GM18520 (cell line): ENCODE measurements at regions not wholly inside any gene's neighbourhood (a gene's known extent, or its start where the extent isn't known, plus 50 kb on each side); places are given as distances from the start of the nearest gene placed in this dataset.
A peak's percentile ranks its signal among the peaks of the same experiment; 100 is the strongest.
"Not testable (repeated sequence)": the region's sequence is repeated elsewhere in the genome, so short reads cannot be mapped to it uniquely, and the experiment has no call there.

Experiments
- ATAC-seq: cut with Tn5 transposase; IDR thresholded peaks from one replicate; pipeline ENCODE4 v1.9.1; 2021; ENCODE audit not compliant: unreplicated experiment

- ATAC-seq: not testable (repeated sequence)
Observed at GRCh38 chr9:41367301-41367700, 178.2 kb upstream of the ZNG1F start.

- ATAC-seq: not testable (repeated sequence)
Observed at GRCh38 chr9:41361790-41362189, 172.7 kb upstream of the ZNG1F start.

- not testable (repeated sequence) for ATAC-seq
Observed at GRCh38 chr9:41359116-41359515, 170.0 kb upstream of the ZNG1F start.

GRCh38 chr9:41358682-41359081 lies 169.6 kb upstream of the ZNG1F start:
- not testable (repeated sequence) for ATAC-seq

- ATAC-seq: not testable (repeated sequence)
Observed at GRCh38 chr9:41357918-41358404, 168.8 kb upstream of the ZNG1F start.

- not testable (repeated sequence) for ATAC-seq
Observed at GRCh38 chr9:41357350-41357748, 168.2 kb upstream of the ZNG1F start.

GRCh38 chr9:41356588-41357349 lies 167.7 kb upstream of the ZNG1F start:
- ATAC-seq: peak; percentile 48

GRCh38 chr9:41355712-41356450 lies 166.8 kb upstream of the ZNG1F start:
- ATAC-seq: not testable (repeated sequence)

GRCh38 chr9:41354978-41355377 lies 165.9 kb upstream of the ZNG1F start:
- not testable (repeated sequence) for ATAC-seq

- ATAC-seq: not testable (repeated sequence)
Observed at GRCh38 chr9:41354060-41354934, 165.2 kb upstream of the ZNG1F start.

- not testable (repeated sequence) for ATAC-seq
Observed at GRCh38 chr9:41353026-41353425, 163.9 kb upstream of the ZNG1F start.

GRCh38 chr9:41352390-41352789 lies 163.3 kb upstream of the ZNG1F start:
- ATAC-seq: not testable (repeated sequence)

- not testable (repeated sequence) for ATAC-seq
Observed at GRCh38 chr9:41347893-41348292, 158.8 kb upstream of the ZNG1F start.

GRCh38 chr9:41332562-41332961 lies 143.4 kb upstream of the ZNG1F start:
- not testable (repeated sequence) for ATAC-seq

GRCh38 chr9:41321277-41321676 lies 132.2 kb upstream of the ZNG1F start:
- not testable (repeated sequence) for ATAC-seq

- ATAC-seq: not testable (repeated sequence)
Observed at GRCh38 chr9:41308953-41309352, 119.8 kb upstream of the ZNG1F start.

- not testable (repeated sequence) for ATAC-seq
Observed at GRCh38 chr9:41285744-41286143, 96.6 kb upstream of the ZNG1F start.

GRCh38 chr9:41280299-41281238 lies 91.5 kb upstream of the ZNG1F start:
- ATAC-seq: not testable (repeated sequence)

- ATAC-seq: not testable (repeated sequence)
Observed at GRCh38 chr9:41279437-41279836, 90.3 kb upstream of the ZNG1F start.

GRCh38 chr9:41279033-41279432 lies 89.9 kb upstream of the ZNG1F start:
- not testable (repeated sequence) for ATAC-seq
